OCI-LY3 (cell line): ENCODE measurements at regions not wholly inside any gene's neighbourhood (a gene's known extent, or its start where the extent isn't known, plus 50 kb on each side); places are given as distances from the start of the nearest gene placed in this dataset.
"Not testable (repeated sequence)": the region's sequence is repeated elsewhere in the genome, so short reads cannot be mapped to it uniquely, and the experiment has no call there.

Experiments
- H2AFZ ChIP-seq: fragments of 200-600, 300-600 bp; shearing (Covaris generic); 2 replicates; pipeline ENCODE4 v1.6.0; 2014; ENCODE audit warnings: antibody characterized with exemption, low read depth, low read length
- H3K27ac ChIP-seq: fragments of 200-600, 300-600 bp; sonication (generic); 2 replicates; pipeline ENCODE4 v1.5.1; 2014; ENCODE audit warnings: mild to moderate bottlenecking, low read length, moderate library complexity, mixed read lengths
- H3K27me3 ChIP-seq: fragments of 200-600, 300-600 bp; sonication (generic); 2 replicates; pipeline ENCODE4 v1.6.1; 2014; ENCODE audit warnings: low read depth, low read length, mixed read lengths
- H3K36me3 ChIP-seq: fragments of 200-600, 300-600 bp; sonication (generic); replicated peaks from 2 replicates; pipeline ENCODE3; 2014; ENCODE audit warnings: low read depth, low read length, mixed read lengths
- H3K4me1 ChIP-seq: fragments of 300-600, 200-600 bp; sonication (generic); 2 replicates; pipeline ENCODE4 v1.6.1; 2014; ENCODE audit warnings: low read length, mixed read lengths
- H3K4me2 ChIP-seq: fragments of 200-600, 300-600 bp; sonication (generic); 2 replicates; pipeline ENCODE4 v1.6.1; 2014; ENCODE audit warnings: low read length, mixed read lengths
- H3K4me3 ChIP-seq: fragments of 300-600, 200-600 bp; sonication (generic); 2 replicates; pipeline ENCODE4 v1.5.1; 2014; ENCODE audit warnings: antibody characterized with exemption, mild to moderate bottlenecking, low read length, moderate library complexity
- H3K79me2 ChIP-seq: fragments of 300-600, 200-600 bp; shearing (Covaris generic); 2 replicates; pipeline ENCODE4 v1.6.1; 2014; ENCODE audit warnings: mild to moderate bottlenecking, low read length, mixed read lengths
- H3K9ac ChIP-seq: fragments of 300-600, 200-600 bp; shearing (Covaris generic); 2 replicates; pipeline ENCODE4 v1.6.0; 2014; ENCODE audit warnings: mild to moderate bottlenecking, low read length, moderate library complexity
- H3K9me3 ChIP-seq: fragments of 200-600, 300-600 bp; shearing (Covaris generic); 2 replicates; pipeline ENCODE4 v1.6.1; 2014; ENCODE audit warnings: low read length, mixed read lengths; ENCODE audit not compliant: insufficient read depth
- H4K20me1 ChIP-seq: fragments of 200-600, 300-600 bp; sonication (generic); 2 replicates; pipeline ENCODE4 v1.6.1; 2016; ENCODE audit warnings: low read length, mixed read lengths; ENCODE audit not compliant: insufficient read depth
- EZH2phosphoT487 ChIP-seq: fragments of 200-600 bp; shearing (Covaris generic); IDR thresholded peaks from 2 replicates; pipeline ENCODE4 v1.6.1; 2018; ENCODE audit warnings: antibody characterized with exemption, mixed run types, low read depth
- TF ChIP-seq, protein P1 (sequence below): fragments of 200-600, 300-600 bp; sonication (generic); IDR thresholded peaks from 2 replicates; pipeline ENCODE4 v1.5.1; 2014; ENCODE audit warnings: antibody characterized with exemption, low read length, low read depth

DNA sequence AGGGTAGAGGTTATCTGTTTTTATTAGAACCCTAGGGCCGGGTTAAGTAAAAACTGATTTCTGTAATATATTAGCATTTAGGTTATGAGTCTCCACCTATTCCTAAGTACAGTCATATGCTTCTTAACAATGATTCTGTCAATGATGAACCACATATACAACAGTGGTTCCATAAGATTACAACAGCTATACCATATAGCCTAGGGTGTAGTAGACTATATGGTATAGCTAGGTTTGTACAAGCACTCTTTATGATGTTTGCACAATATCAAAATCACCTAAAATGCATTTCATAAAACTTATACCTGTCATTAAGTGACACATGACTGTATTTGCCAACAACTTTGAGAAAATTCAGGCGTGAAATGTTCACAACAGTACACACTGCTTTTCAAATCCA, 110.6 kb downstream of the RPL10L start:
- Histone ChIP-seq H2AFZ (no peak overlapping the region), H3K27me3 (no peaks in the 10 kb centered on the region), H4K20me1 (no peaks in the 10 kb centered on the region), H3K4me2 (no peak overlapping the region), H3K27ac (no peak overlapping the region), H3K4me3 (no peak overlapping the region), H3K4me1 (no peaks in the 10 kb centered on the region), H3K9ac (no peak overlapping the region), H3K36me3 (no peaks in the 10 kb centered on the region), H3K9me3 (no peaks in the 10 kb centered on the region), H3K79me2 (no peaks in the 10 kb centered on the region)
- TF ChIP-seq EZH2phosphoT487, result no peak
- TF ChIP-seq, protein P1, sequence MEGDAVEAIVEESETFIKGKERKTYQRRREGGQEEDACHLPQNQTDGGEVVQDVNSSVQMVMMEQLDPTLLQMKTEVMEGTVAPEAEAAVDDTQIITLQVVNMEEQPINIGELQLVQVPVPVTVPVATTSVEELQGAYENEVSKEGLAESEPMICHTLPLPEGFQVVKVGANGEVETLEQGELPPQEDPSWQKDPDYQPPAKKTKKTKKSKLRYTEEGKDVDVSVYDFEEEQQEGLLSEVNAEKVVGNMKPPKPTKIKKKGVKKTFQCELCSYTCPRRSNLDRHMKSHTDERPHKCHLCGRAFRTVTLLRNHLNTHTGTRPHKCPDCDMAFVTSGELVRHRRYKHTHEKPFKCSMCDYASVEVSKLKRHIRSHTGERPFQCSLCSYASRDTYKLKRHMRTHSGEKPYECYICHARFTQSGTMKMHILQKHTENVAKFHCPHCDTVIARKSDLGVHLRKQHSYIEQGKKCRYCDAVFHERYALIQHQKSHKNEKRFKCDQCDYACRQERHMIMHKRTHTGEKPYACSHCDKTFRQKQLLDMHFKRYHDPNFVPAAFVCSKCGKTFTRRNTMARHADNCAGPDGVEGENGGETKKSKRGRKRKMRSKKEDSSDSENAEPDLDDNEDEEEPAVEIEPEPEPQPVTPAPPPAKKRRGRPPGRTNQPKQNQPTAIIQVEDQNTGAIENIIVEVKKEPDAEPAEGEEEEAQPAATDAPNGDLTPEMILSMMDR, result no peak

DNA sequence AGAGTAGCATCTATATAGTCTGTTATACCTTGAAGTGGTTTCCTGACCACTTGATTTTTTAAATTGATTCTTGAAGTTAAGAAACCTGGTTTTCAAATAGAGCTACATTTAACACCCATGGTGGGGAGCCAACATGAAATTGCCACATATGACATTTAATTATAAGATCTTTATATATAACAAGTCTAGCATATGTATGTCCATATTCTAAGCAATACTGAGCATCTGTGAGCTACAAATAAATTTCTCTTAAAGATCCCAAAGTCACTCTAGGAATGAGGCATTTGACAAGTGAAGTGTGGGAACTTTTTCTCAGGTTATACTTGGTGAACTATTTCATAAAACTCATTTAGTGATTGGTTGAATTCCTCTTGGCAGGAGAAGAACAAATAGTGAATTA, 132.5 kb downstream of the RPL10L start:
- no peak overlapping the region for H3K27ac ChIP-seq
- H3K4me1 ChIP-seq, result no peaks in the 10 kb centered on the region
- no peak overlapping the region for H2AFZ ChIP-seq
- H3K79me2 ChIP-seq, result no peaks in the 10 kb centered on the region
- H3K4me3 ChIP-seq, result no peak overlapping the region
- H3K4me2 ChIP-seq, result no peak overlapping the region
- no peak overlapping the region for H3K9ac ChIP-seq
- no peaks in the 10 kb centered on the region for H4K20me1 ChIP-seq
- TF ChIP-seq, protein P1, result no peak
- TF ChIP-seq EZH2phosphoT487, result no peak
- H3K27me3 ChIP-seq, result no peaks in the 10 kb centered on the region
- H3K9me3 ChIP-seq, result no peaks in the 10 kb centered on the region
- H3K36me3 ChIP-seq, result no peaks in the 10 kb centered on the region

DNA sequence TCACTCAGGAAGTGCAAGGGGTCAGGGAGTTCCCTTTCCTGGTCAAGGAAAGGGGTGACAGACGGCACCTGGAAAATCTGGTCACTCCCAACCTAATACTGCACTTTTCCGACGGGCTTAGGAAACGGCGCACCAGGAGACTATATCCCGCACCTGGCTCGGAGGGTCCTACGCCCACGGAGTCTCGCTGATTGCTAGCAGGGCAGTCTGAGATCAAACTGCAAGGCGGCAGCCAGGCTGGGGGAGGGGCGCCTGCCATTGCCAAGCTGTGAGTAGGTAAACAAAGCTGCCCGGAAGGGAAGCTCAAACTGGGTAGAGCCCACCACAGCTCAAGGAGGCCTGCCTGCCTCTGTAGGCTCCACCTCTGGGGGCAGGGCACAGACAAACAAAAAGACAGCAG, 142.8 kb downstream of the RPL10L start:
- not testable (repeated sequence) for H3K27ac ChIP-seq, H3K9ac ChIP-seq, H3K4me3 ChIP-seq, H3K79me2 ChIP-seq, H2AFZ ChIP-seq, H3K9me3 ChIP-seq, H3K36me3 ChIP-seq, H4K20me1 ChIP-seq, H3K4me2 ChIP-seq, H3K27me3 ChIP-seq, H3K4me1 ChIP-seq

DNA sequence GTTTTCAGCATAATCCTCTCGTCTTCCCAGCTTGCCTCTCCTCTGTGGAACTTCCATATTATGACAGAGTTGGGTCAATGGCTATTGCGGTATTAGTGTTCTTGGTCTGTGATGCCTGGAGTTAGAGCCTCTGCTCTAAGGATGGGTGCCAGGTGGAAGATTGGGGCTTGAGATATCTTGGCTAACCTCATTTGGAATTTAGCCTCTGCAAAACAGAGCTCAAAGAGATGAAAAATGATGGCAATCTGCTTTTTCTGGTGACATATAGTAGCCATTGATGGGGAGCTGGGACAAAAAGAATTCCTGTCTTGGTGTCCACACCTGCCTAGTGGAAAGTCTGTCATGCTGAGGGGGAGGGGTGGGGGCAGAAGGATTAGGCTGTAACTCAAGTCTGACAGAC, 152.1 kb downstream of the RPL10L start:
- H3K36me3 ChIP-seq, result no peaks in the 10 kb centered on the region
- no peak overlapping the region for H3K27ac ChIP-seq
- no peak overlapping the region for H2AFZ ChIP-seq
- no peaks in the 10 kb centered on the region for H3K9me3 ChIP-seq
- no peak overlapping the region for H3K4me2 ChIP-seq
- H3K27me3 ChIP-seq, result no peaks in the 10 kb centered on the region
- no peaks in the 10 kb centered on the region for H3K79me2 ChIP-seq
- H3K9ac ChIP-seq, result no peak overlapping the region
- H3K4me3 ChIP-seq, result no peak overlapping the region
- H3K4me1 ChIP-seq, result no peaks in the 10 kb centered on the region
- TF ChIP-seq, protein P1, result no peak
- no peak for TF ChIP-seq EZH2phosphoT487
- no peaks in the 10 kb centered on the region for H4K20me1 ChIP-seq

DNA sequence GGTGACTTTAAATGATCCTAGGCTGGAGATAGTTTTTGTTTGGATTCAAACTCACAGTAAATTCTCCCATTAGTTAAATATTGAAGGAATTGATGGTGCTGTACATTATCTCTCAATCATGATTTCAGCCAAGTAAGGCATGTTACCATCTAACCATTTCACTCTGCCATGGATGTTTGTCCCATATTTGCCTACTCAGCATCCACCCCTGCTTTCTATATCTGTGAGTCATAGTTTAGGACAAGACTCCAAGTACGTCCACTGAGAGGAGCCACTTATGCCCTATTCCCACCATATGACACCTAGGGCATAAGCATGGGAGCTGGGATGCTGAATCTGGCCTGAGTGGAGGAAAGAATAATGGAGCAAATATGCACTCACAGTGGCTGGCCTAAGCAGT, 155.2 kb downstream of the RPL10L start:
- H3K4me3 ChIP-seq, result no peak overlapping the region
- H3K27ac ChIP-seq, result no peak overlapping the region
- no peak overlapping the region for H2AFZ ChIP-seq
- H3K27me3 ChIP-seq, result no peaks in the 10 kb centered on the region
- TF ChIP-seq EZH2phosphoT487, result no peak
- TF ChIP-seq, protein P1, result no peak
- H3K79me2 ChIP-seq, result no peaks in the 10 kb centered on the region
- H3K9ac ChIP-seq, result no peak overlapping the region
- H3K4me2 ChIP-seq, result no peak overlapping the region
- no peaks in the 10 kb centered on the region for H3K4me1 ChIP-seq
- no peaks in the 10 kb centered on the region for H3K9me3 ChIP-seq
- no peaks in the 10 kb centered on the region for H3K36me3 ChIP-seq
- no peaks in the 10 kb centered on the region for H4K20me1 ChIP-seq
